ENCODE measurements at regions not wholly inside any gene's neighbourhood (a gene's known extent, or its start where the extent isn't known, plus 50 kb on each side); places are given as distances from the start of the nearest gene placed in this dataset.

DNA sequence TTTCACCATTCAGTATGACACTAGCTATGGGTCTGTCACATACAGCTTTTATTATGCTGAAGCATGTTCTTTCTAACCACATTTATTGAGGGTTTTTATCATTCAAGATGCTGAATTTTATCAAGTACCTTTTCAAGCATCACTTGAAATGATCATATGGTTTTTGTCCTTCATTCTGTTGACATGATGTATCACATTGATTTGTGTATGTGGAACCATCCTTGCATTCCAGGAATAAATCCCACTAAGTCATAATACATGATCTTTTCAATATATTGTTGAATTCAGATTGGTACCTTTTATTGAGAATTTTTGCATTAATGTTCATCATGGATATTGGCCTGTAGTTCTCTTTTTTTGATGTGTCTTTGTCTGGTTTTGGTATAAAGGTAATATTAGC lies 317.4 kb downstream of the NNT start:
- Histone ChIP-seq H3K27me3 (ENCODE audit: control insufficient read depth in 1 of 2, insufficient read depth in 2 of 2, low read length in 2 of 2) (no peaks in the 10 kb centered on the region), H3K4me1 (ENCODE audit: insufficient read depth, low read length) (no peaks in the 10 kb centered on the region), H2AFZ (ENCODE audit: low read length) (no peak overlapping the region), H3K9ac (ENCODE audit: insufficient read depth, low read depth, low read length) (no peak overlapping the region), H3K79me2 (ENCODE audit: insufficient read depth, low read length) (no peaks in the 10 kb centered on the region), H3K4me2 (ENCODE audit: low read depth, low read length) (no peak overlapping the region), H3K4me3 (replicated peaks in 1 of 3; ENCODE audit: insufficient read depth in 1 of 3, low read depth in 2 of 3, low read length in 3 of 3) (no peak overlapping the region), H4K20me1 (ENCODE audit: insufficient read depth, low read length) (no peaks in the 10 kb centered on the region), H3K9me3 (ENCODE audit: low read length) (no peaks in the 10 kb centered on the region), H3K36me3 (replicated peaks in 1 of 2; ENCODE audit: control insufficient read depth in 1 of 2, insufficient read depth in 2 of 2, low read length in 2 of 2) (no peaks in the 10 kb centered on the region), H3K27ac (ENCODE audit: extremely low read length, insufficient read depth, low read length) (no peak overlapping the region)
- no peak for ATAC-seq
- BruUV-seq (replicated peaks), result no TSS peak
- POLR2A ChIA-PET, result no interaction called here
- no peak for TF ChIP-seq NONO (IDR thresholded peaks at IDR 0.05)
- no peak for TF ChIP-seq NONO (CRISPR knock-in tag; conservative IDR thresholded peaks at IDR 0.05)
- TF ChIP-seq MYC (CRISPR knock-in tag; IDR thresholded peaks at IDR 0.05; ENCODE audit: borderline replicate concordance), result no peak
- in situ Hi-C loops (cut with HindIII; ENCODE audit: extremely low pct_ligation_motif_present, low pct_unique_long_range_greater_than_20kb), result no loop called here
- DNase-seq (ENCODE audit: low spot score), result no peak
- CTCF ChIA-PET (ENCODE audit: low intra/inter-chr PET ratio, low total read pairs), result no interaction called here
- intact Hi-C loops (cut with micrococcal nuclease; ENCODE audit: unreplicated experiment), result no loop called here
- no peak for FAIRE-seq

DNA sequence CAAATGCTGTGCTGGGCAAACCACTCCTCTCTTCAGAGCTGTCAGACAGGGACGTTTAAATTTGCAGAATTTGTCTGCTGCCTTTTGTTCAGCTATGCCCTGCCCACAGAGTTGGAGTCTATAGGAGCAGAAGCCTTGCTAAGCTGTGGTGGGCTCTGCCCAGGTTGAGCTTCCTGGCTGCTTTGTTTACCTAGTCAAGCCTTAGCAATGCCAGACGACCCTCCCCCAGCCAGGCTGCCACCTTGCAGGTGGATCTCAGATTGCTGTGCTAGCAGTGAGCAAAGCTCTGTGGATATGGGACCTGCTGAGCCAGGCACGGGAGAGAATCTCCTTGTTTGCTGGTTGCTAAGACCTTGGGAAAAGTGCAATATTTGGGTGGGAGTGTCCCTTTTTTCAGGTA lies 314.9 kb downstream of the NNT start:
- ATAC-seq (no peak), DNase-seq (ENCODE audit: low spot score) (no peak), FAIRE-seq (no peak)
- H3K9ac ChIP-seq (ENCODE audit: insufficient read depth, low read depth, low read length), result no peak overlapping the region
- no peaks in the 10 kb centered on the region for H3K4me1 ChIP-seq (ENCODE audit: insufficient read depth, low read length)
- no peak overlapping the region for H2AFZ ChIP-seq (ENCODE audit: low read length)
- H4K20me1 ChIP-seq (ENCODE audit: insufficient read depth, low read length), result no peaks in the 10 kb centered on the region
- 0% methylated on average over 2 of the region's 3 CpGs for WGBS (ENCODE audit: low lambda C conversion rate)
- H3K27ac ChIP-seq (ENCODE audit: extremely low read length, insufficient read depth, low read length), result no peak overlapping the region
- no peak overlapping the region for H3K4me2 ChIP-seq (ENCODE audit: low read depth, low read length)
- in situ Hi-C loops (cut with HindIII; ENCODE audit: extremely low pct_ligation_motif_present, low pct_unique_long_range_greater_than_20kb), result no loop called here
- no peaks in the 10 kb centered on the region for H3K36me3 ChIP-seq (replicated peaks in 1 of 2; ENCODE audit: control insufficient read depth in 1 of 2, insufficient read depth in 2 of 2, low read length in 2 of 2)
- H3K9me3 ChIP-seq (ENCODE audit: low read length), result no peaks in the 10 kb centered on the region
- no peak overlapping the region for H3K4me3 ChIP-seq (replicated peaks in 1 of 3; ENCODE audit: insufficient read depth in 1 of 3, low read depth in 2 of 3, low read length in 3 of 3)
- H3K27me3 ChIP-seq (ENCODE audit: control insufficient read depth in 1 of 2, insufficient read depth in 2 of 2, low read length in 2 of 2), result no peaks in the 10 kb centered on the region
- POLR2A ChIA-PET, result no interaction called here
- no TSS peak for BruUV-seq (replicated peaks)
- CTCF ChIA-PET (ENCODE audit: low intra/inter-chr PET ratio, low total read pairs), result no interaction called here
- no peaks in the 10 kb centered on the region for H3K79me2 ChIP-seq (ENCODE audit: insufficient read depth, low read length)
- intact Hi-C loops (cut with micrococcal nuclease; ENCODE audit: unreplicated experiment), result no loop called here
- TF ChIP-seq ZNF879 (CRISPR knock-in tag; IDR thresholded peaks at IDR 0.05), result no peak
- TF ChIP-seq, protein P1, sequence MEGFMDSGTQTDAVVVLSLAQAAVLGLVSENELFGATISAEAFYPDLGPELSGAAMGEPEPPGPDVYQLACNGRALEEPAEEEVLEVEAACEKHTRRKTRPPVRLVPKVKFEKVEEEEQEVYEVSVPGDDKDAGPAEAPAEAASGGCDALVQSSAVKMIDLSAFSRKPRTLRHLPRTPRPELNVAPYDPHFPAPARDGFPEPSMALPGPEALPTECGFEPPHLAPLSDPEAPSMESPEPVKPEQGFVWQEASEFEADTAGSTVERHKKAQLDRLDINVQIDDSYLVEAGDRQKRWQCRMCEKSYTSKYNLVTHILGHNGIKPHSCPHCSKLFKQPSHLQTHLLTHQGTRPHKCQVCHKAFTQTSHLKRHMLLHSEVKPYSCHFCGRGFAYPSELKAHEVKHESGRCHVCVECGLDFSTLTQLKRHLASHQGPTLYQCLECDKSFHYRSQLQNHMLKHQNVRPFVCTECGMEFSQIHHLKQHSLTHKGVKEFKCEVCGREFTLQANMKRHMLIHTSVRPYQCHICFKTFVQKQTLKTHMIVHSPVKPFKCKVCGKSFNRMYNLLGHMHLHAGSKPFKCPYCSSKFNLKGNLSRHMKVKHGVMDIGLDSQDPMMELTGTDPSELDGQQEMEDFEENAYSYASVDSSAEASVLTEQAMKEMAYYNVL (CRISPR knock-in tag; IDR thresholded peaks at IDR 0.05; ENCODE audit: borderline replicate concordance), result no peak
- no peak for TF ChIP-seq TCF7L2 (IDR thresholded peaks at IDR 0.05; ENCODE audit: low read depth, low read length)
- TF ChIP-seq, protein P2, sequence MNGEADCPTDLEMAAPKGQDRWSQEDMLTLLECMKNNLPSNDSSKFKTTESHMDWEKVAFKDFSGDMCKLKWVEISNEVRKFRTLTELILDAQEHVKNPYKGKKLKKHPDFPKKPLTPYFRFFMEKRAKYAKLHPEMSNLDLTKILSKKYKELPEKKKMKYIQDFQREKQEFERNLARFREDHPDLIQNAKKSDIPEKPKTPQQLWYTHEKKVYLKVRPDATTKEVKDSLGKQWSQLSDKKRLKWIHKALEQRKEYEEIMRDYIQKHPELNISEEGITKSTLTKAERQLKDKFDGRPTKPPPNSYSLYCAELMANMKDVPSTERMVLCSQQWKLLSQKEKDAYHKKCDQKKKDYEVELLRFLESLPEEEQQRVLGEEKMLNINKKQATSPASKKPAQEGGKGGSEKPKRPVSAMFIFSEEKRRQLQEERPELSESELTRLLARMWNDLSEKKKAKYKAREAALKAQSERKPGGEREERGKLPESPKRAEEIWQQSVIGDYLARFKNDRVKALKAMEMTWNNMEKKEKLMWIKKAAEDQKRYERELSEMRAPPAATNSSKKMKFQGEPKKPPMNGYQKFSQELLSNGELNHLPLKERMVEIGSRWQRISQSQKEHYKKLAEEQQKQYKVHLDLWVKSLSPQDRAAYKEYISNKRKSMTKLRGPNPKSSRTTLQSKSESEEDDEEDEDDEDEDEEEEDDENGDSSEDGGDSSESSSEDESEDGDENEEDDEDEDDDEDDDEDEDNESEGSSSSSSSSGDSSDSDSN (CRISPR knock-in tag; IDR thresholded peaks at IDR 0.05), result no peak
- no peak for TF ChIP-seq BRCA1 (CRISPR knock-in tag; IDR thresholded peaks at IDR 0.05)
- no peak for TF ChIP-seq FLYWCH1 (CRISPR knock-in tag; IDR thresholded peaks at IDR 0.05)
- no peak for TF ChIP-seq SIX1 (CRISPR knock-in tag; IDR thresholded peaks at IDR 0.05; ENCODE audit: borderline replicate concordance)
- TF ChIP-seq, protein P3, sequence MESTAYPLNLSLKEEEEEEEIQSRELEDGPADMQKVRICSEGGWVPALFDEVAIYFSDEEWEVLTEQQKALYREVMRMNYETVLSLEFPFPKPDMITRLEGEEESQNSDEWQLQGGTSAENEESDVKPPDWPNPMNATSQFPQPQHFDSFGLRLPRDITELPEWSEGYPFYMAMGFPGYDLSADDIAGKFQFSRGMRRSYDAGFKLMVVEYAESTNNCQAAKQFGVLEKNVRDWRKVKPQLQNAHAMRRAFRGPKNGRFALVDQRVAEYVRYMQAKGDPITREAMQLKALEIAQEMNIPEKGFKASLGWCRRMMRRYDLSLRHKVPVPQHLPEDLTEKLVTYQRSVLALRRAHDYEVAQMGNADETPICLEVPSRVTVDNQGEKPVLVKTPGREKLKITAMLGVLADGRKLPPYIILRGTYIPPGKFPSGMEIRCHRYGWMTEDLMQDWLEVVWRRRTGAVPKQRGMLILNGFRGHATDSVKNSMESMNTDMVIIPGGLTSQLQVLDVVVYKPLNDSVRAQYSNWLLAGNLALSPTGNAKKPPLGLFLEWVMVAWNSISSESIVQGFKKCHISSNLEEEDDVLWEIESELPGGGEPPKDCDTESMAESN (CRISPR knock-in tag; conservative IDR thresholded peaks at IDR 0.05), result no peak
- TF ChIP-seq NCOA5 (CRISPR knock-in tag; IDR thresholded peaks at IDR 0.05), result no peak
- no peak for TF ChIP-seq HOXA9 (CRISPR knock-in tag; IDR thresholded peaks at IDR 0.05; ENCODE audit: borderline replicate concordance)
- TF ChIP-seq SIN3B (IDR thresholded peaks at IDR 0.05; ENCODE audit: low read length), result no peak
- TF ChIP-seq RBAK (CRISPR knock-in tag; IDR thresholded peaks at IDR 0.05), result no peak

Data from HepG2 (cell line).